Hepatocyte (in vitro differentiated cells): ENCODE measurements at regions not wholly inside any gene's neighbourhood (a gene's known extent, or its start where the extent isn't known, plus 50 kb on each side); places are given as distances from the start of the nearest gene placed in this dataset.

Experiments
- EZH2 ChIP-seq: fragments of 200-600 bp; sonication (generic); IDR thresholded peaks from 2 replicates; pipeline ENCODE4 v1.6.1; 2016; ENCODE audit warnings: antibody characterized with exemption, mild to moderate bottlenecking, borderline replicate concordance
- EZH2phosphoT487 ChIP-seq: fragments of 200-600 bp; sonication (generic); IDR thresholded peaks from one replicate; pipeline ENCODE4 v1.6.1; 2018; ENCODE audit warnings: antibody characterized with exemption, mild to moderate bottlenecking, low read depth, moderate library complexity; ENCODE audit not compliant: unreplicated experiment, severe bottlenecking
- TF ChIP-seq, protein P1 (sequence below): fragments of 200-600 bp; sonication (generic); IDR thresholded peaks from 2 replicates; pipeline ENCODE4 v1.5.1; 2016; ENCODE audit warnings: antibody characterized with exemption, mild to moderate bottlenecking; ENCODE audit not compliant: poor library complexity

DNA sequence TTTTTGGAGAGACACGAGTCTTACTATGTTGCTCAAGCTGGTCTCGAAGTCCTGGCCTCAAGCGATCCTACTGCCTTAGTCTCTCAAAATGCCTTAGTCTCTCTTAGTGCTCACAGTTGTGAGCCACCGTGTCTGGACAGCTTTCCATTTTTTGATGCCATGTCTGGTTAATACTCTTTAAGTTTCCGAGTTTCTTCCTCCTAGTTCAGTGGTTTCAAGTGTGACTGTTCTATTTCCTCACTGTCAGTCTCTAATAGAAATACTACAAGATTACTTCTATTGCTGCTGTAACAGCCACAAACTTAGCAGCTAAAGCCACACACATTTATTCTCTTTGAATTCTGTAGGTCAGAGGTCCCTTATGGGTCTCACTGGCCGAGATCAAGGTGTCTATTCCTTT, 125.1 kb upstream of the MGAT5 start:
- TF ChIP-seq, protein P1, sequence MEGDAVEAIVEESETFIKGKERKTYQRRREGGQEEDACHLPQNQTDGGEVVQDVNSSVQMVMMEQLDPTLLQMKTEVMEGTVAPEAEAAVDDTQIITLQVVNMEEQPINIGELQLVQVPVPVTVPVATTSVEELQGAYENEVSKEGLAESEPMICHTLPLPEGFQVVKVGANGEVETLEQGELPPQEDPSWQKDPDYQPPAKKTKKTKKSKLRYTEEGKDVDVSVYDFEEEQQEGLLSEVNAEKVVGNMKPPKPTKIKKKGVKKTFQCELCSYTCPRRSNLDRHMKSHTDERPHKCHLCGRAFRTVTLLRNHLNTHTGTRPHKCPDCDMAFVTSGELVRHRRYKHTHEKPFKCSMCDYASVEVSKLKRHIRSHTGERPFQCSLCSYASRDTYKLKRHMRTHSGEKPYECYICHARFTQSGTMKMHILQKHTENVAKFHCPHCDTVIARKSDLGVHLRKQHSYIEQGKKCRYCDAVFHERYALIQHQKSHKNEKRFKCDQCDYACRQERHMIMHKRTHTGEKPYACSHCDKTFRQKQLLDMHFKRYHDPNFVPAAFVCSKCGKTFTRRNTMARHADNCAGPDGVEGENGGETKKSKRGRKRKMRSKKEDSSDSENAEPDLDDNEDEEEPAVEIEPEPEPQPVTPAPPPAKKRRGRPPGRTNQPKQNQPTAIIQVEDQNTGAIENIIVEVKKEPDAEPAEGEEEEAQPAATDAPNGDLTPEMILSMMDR = no peak
- no peak for TF ChIP-seq EZH2
- no peak for TF ChIP-seq EZH2phosphoT487
